Endodermal cell (in vitro differentiated cells): ENCODE measurements at regions not wholly inside any gene's neighbourhood (a gene's known extent, or its start where the extent isn't known, plus 50 kb on each side); places are given as distances from the start of the nearest gene placed in this dataset.

Experiments
- DNase-seq: peaks from one replicate; pipeline ENCODE4 v3.0.0-alpha.2; 2017
- H3K27ac ChIP-seq: 2 replicates; pipeline ENCODE4 v1.5.1; 2013; ENCODE audit warnings: mild to moderate bottlenecking, low read depth, low read length, moderate library complexity
- H3K27me3 ChIP-seq: 2 replicates; pipeline ENCODE4 v1.6.1; 2013; ENCODE audit warnings: mild to moderate bottlenecking, low read length, moderate library complexity; ENCODE audit not compliant: insufficient read depth, control insufficient read depth, poor library complexity, severe bottlenecking
- H3K36me3 ChIP-seq: 2 replicates; pipeline ENCODE4 v1.7.0; 2013; ENCODE audit warnings: mild to moderate bottlenecking, low read length, moderate library complexity; ENCODE audit not compliant: control insufficient read depth, insufficient read depth
- H3K4me1 ChIP-seq: one replicate; pipeline ENCODE4 v1.7.0; 2013; ENCODE audit warnings: low read length; ENCODE audit not compliant: control insufficient read depth, insufficient read depth
- H3K4me3 ChIP-seq: 2 replicates; pipeline ENCODE4 v1.5.1; 2013; ENCODE audit warnings: mild to moderate bottlenecking, low read length, moderate library complexity
- H3K9ac ChIP-seq: 2 replicates; pipeline ENCODE4 v1.6.1; 2013; ENCODE audit warnings: mild to moderate bottlenecking, low read length, moderate library complexity; ENCODE audit not compliant: poor library complexity, severe bottlenecking; ENCODE audit errors: extremely low read depth
- H3K9me3 ChIP-seq: 2 replicates; pipeline ENCODE4 v1.6.1; 2013; ENCODE audit warnings: mild to moderate bottlenecking, low read length, moderate library complexity; ENCODE audit not compliant: control insufficient read depth
- H3K27ac Mint-ChIP-seq: 2 replicates; pipeline ENCODE4 v1.8.0; 2020; ENCODE audit warnings: mixed read lengths
- H3K27me3 Mint-ChIP-seq: 2 replicates; pipeline ENCODE4 v1.8.0; 2021; ENCODE audit warnings: mild to moderate bottlenecking, mixed read lengths; ENCODE audit not compliant: insufficient read depth
- H3K36me3 Mint-ChIP-seq: 2 replicates; pipeline ENCODE4 v1.8.0; 2020; ENCODE audit warnings: low read depth, mixed read lengths
- H3K4me1 Mint-ChIP-seq: 2 replicates; pipeline ENCODE4 v1.8.0; 2020; ENCODE audit warnings: mixed read lengths
- H3K4me3 Mint-ChIP-seq: 2 replicates; pipeline ENCODE4 v1.8.0; 2020; ENCODE audit warnings: mild to moderate bottlenecking, moderate library complexity, mixed read lengths
- H3K9me3 Mint-ChIP-seq: 2 replicates; pipeline ENCODE4 v1.8.0; 2020; ENCODE audit warnings: mild to moderate bottlenecking, mixed read lengths
- CTCF ChIP-seq: fragments of 200-600 bp; sonication (generic); conservative IDR thresholded peaks from 2 replicates; pipeline ENCODE4 v1.5.0; 2021; ENCODE audit warnings: antibody characterized with exemption, mild to moderate bottlenecking
- WGBS, 2 experiments: methylation state at CpG; one replicate each; pipeline versions ENCODE4 v1.1.5 to v1.1.7; 2013; ENCODE audit warnings: missing lambda C conversion rate in 2 of 2, mixed read lengths in 1 of 2; ENCODE audit not compliant: insufficient coverage in 1 of 2, insufficient read length in 1 of 2; 5-methylcytosine and 5-hydroxymethylcytosine counted together

- H3K36me3 Mint-ChIP-seq: no peaks in the 10 kb centered on the region
- H3K9me3 ChIP-seq: no peaks in the 10 kb centered on the region
- H3K27me3 ChIP-seq: no peaks in the 10 kb centered on the region
- peaks cover 20% of the 10 kb centered on the region for H3K4me1 ChIP-seq
- no peak overlapping the region for H3K4me3 Mint-ChIP-seq
- WGBS, 2 experiments: 93 to 98% methylated on average over 8 to 10 of the region's 10 CpGs
- TF ChIP-seq CTCF: no peak
- H3K27me3 Mint-ChIP-seq: peaks cover 4% of the 10 kb centered on the region
- H3K27ac ChIP-seq: no peak overlapping the region
- H3K4me3 ChIP-seq: no peak overlapping the region
- H3K4me1 Mint-ChIP-seq: peaks cover 34% of the 10 kb centered on the region
- DNase-seq: no peak
- no peaks in the 10 kb centered on the region for H3K36me3 ChIP-seq
- H3K9ac ChIP-seq: no peak overlapping the region
- H3K9me3 Mint-ChIP-seq: no peaks in the 10 kb centered on the region
- H3K27ac Mint-ChIP-seq: no peak overlapping the region
Observed at GRCh38 chr2:128384956-128385355, 66.3 kb upstream of the HS6ST1 start.

DNA sequence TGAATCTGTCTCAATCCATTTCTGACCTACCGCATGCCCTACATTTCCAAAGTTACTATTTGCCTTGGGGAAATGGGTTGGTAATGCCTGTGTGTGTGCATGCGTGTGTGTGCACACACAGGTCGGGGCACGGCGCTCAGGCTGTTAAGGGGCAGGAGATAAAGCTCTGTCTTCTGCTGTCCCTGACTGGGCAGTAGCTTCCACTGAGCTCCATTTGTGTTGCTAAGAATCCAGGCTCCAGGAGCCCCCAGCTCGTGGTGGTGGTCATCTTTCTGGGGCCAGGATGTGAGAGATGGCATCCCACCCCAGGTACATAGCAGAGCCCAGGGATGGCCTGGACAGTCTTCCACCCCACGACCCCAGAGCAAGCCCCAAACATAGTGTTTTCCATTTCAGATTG lies 66.7 kb upstream of the HS6ST1 start:
- Mint-ChIP-seq H3K4me1 (peaks cover 34% of the 10 kb centered on the region), H3K27me3 (peaks cover 4% of the 10 kb centered on the region), H3K4me3 (no peak overlapping the region), H3K36me3 (no peaks in the 10 kb centered on the region), H3K27ac (no peak overlapping the region), H3K9me3 (no peaks in the 10 kb centered on the region)
- DNase-seq: no peak
- Histone ChIP-seq H3K9me3 (no peaks in the 10 kb centered on the region), H3K36me3 (no peaks in the 10 kb centered on the region), H3K4me3 (no peak overlapping the region), H3K9ac (no peak overlapping the region), H3K4me1 (peaks cover 17% of the 10 kb centered on the region), H3K27me3 (no peaks in the 10 kb centered on the region), H3K27ac (no peak overlapping the region)
- TF ChIP-seq CTCF: no peak
- 92 to 95% methylated on average over 7 of the region's 7 CpGs for WGBS, 2 experiments

DNA sequence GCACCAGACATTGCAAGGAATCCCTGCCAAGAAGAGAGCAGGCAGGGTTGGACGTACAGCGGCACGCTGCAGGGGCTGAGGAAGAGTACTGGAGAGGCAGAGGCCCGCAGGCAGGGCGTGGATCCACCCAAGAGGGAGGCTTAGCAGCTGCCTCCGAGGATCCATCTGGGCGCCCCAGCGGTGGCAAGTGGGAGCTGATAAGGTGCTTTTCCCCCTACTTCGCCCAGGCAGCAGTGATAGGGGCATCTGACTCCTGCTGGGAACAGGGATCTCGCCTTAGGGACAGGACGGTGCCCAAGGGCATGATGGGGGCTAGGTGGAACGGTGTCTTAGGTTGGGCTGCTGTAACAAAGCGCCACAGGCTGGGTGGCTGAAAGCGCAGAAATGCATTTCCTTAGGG lies 67.4 kb upstream of the HS6ST1 start:
- Mint-ChIP-seq H3K27ac (no peak overlapping the region), H3K27me3 (peaks cover 4% of the 10 kb centered on the region), H3K36me3 (no peaks in the 10 kb centered on the region), H3K4me3 (no peak overlapping the region), H3K4me1 (peaks cover 29% of the 10 kb centered on the region), H3K9me3 (no peaks in the 10 kb centered on the region)
- Histone ChIP-seq H3K9me3 (no peaks in the 10 kb centered on the region), H3K4me3 (no peak overlapping the region), H3K4me1 (peaks cover 13% of the 10 kb centered on the region), H3K9ac (no peak overlapping the region), H3K27me3 (no peaks in the 10 kb centered on the region), H3K27ac (no peak overlapping the region), H3K36me3 (no peaks in the 10 kb centered on the region)
- 92% methylated on average over 9 to 14 of the region's 14 CpGs for WGBS, 2 experiments
- TF ChIP-seq CTCF: no peak
- DNase-seq: no peak
